HG02973 (cell line): ENCODE measurements at regions not wholly inside any gene's neighbourhood (a gene's known extent, or its start where the extent isn't known, plus 50 kb on each side); places are given as distances from the start of the nearest gene placed in this dataset.

ENCODE experiments used
- ATAC-seq: cut with Tn5 transposase; IDR thresholded peaks from one replicate; pipeline ENCODE4 v1.9.1; 2021; ENCODE audit warnings: moderate library complexity; ENCODE audit not compliant: unreplicated experiment

DNA sequence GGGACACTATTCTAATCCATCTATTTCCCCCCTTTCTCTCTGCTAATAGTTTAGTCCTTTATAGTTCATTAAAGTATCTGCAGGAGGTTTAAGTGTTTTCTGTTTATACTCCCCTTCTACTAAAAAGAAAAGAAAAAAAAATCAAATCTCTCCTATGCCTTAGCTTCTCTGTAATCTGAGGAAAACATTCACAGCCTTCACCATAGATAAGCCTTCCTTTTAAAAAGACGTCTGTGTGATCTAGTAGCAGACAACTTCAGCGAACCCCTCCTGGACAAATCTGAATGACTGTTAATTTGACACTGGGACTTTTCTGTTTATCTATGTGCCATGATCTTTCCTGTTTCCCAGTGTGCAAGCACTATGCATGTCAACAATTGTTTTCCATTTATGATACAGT is 70.4 kb upstream of the CDH19 start:
- no peak for ATAC-seq

DNA sequence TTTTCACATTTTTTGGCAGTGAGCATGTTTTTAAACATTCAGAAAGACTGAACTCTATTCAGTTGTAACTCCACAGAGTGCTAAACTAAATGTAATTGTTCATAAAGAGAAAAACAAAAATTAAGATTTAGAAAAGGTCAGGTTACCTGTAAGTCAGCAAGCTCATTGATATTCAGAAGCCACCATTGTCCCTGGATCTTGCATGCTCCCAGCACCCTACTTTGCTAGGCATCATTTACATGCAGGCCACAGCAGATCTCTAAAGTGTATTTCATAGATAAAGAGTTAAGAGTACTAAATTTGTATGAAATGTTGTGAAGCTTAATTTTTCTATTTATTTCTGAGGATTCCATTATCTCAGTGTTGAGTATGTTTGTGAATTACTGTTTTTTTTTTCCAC is 64.8 kb upstream of the CDH19 start:
- ATAC-seq, result no peak

DNA sequence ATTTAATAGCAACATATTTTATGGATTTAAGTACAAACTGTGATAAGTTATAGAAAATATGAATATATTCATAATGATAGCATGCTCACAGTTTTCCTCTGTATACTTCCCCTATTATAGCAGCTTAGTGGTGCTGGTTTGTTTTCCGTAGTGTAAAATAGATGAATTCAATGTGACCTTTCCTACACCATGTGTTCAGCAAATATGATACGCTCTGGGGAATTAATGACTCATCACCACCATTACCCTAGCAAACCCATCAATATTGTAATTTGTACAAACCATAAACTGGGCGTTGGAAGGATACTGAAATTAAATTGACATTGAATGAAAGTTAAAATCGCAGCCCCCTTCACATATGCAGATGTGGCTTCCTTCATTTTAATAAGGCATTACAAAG is 58.7 kb upstream of the CDH19 start:
- ATAC-seq, result no peak

DNA sequence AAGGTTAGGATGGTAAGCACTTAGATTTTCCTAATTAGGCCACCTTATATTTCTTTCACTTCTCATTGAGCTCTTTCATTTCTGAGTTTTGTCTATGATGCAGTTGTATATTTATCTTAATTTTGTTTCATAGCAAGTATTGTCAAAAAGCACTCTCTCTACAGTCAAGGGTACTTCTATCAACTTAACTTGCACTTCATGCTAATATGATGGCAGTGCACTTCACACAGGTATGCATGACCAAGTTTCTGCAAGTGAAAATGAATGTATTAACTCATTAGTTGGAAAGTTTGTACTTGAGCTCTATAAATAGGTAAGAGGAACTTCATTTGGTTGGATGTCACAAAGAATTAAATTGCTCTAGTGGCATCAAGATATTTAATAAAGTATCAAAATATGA is 51.5 kb upstream of the CDH19 start:
- ATAC-seq, result no peak
